Glomerular endothelial cell (primary cell): ENCODE measurements at regions not wholly inside any gene's neighbourhood (a gene's known extent, or its start where the extent isn't known, plus 50 kb on each side); places are given as distances from the start of the nearest gene placed in this dataset.
"Not testable (repeated sequence)": the region's sequence is repeated elsewhere in the genome, so short reads cannot be mapped to it uniquely, and the experiment has no call there.

Experiments
- DNase-seq: peaks from one replicate; pipeline ENCODE4 v3.0.0-alpha.2; 2011; ENCODE audit warnings: low read depth, low spot score; ENCODE audit errors: extremely low read depth

- DNase-seq, result not testable (repeated sequence)
These were observed 737.1 kb downstream of the TRHDE start for GRCh38 chr12:73009138-73009834.

GRCh38 chr12:73017981-73018380 lies 745.8 kb downstream of the TRHDE start:
- no peak for DNase-seq

GRCh38 chr12:73053893-73054292 lies 781.7 kb downstream of the TRHDE start:
- no peak for DNase-seq

- no peak for DNase-seq
These were observed 785.3 kb downstream of the TRHDE start for GRCh38 chr12:73057428-73057827.

- no peak for DNase-seq
These were observed 793.7 kb downstream of the TRHDE start for GRCh38 chr12:73065913-73066312.

- no peak for DNase-seq
These were observed 795.4 kb downstream of the TRHDE start for GRCh38 chr12:73067616-73068015.

GRCh38 chr12:73072214-73072613 lies 800.0 kb downstream of the TRHDE start:
- DNase-seq, result no peak

GRCh38 chr12:73076760-73077159 lies 804.6 kb downstream of the TRHDE start:
- DNase-seq, result no peak

GRCh38 chr12:73083736-73084135 lies 811.6 kb downstream of the TRHDE start:
- DNase-seq, result no peak

GRCh38 chr12:73106296-73106695 lies 834.1 kb downstream of the TRHDE start:
- no peak for DNase-seq

- DNase-seq, result no peak
These were observed 834.7 kb downstream of the TRHDE start for GRCh38 chr12:73106896-73107295.

GRCh38 chr12:73110816-73111215 lies 838.6 kb downstream of the TRHDE start:
- DNase-seq, result no peak

- DNase-seq, result no peak
These were observed 840.1 kb downstream of the TRHDE start for GRCh38 chr12:73112035-73112816.

GRCh38 chr12:73124480-73124879 lies 852.3 kb downstream of the TRHDE start:
- no peak for DNase-seq

GRCh38 chr12:73125148-73125547 lies 853.0 kb downstream of the TRHDE start:
- no peak for DNase-seq

- no peak for DNase-seq
These were observed 864.2 kb downstream of the TRHDE start for GRCh38 chr12:73136386-73136785.

GRCh38 chr12:73139642-73140041 lies 867.5 kb downstream of the TRHDE start:
- DNase-seq, result not testable (repeated sequence)

- no peak for DNase-seq
These were observed 886.2 kb downstream of the TRHDE start for GRCh38 chr12:73158341-73158740.

GRCh38 chr12:73159954-73160353 lies 887.8 kb downstream of the TRHDE start:
- no peak for DNase-seq

- no peak for DNase-seq
These were observed 889.8 kb downstream of the TRHDE start for GRCh38 chr12:73161970-73162369.

- no peak for DNase-seq
These were observed 908.6 kb downstream of the TRHDE start for GRCh38 chr12:73180734-73181133.

GRCh38 chr12:73181244-73181643 lies 909.1 kb downstream of the TRHDE start:
- no peak for DNase-seq
